Loucy (cell line): ENCODE measurements at regions not wholly inside any gene's neighbourhood (a gene's known extent, or its start where the extent isn't known, plus 50 kb on each side); places are given as distances from the start of the nearest gene placed in this dataset.

Experiments
- H2AFZ ChIP-seq: fragments of 200-600 bp; sonication (generic); 2 replicates; pipeline ENCODE4 v1.6.0; 2016; ENCODE audit warnings: antibody characterized with exemption, mild to moderate bottlenecking, low read length, moderate library complexity
- H3F3A ChIP-seq: fragments of 200-600 bp; 2 replicates; pipeline ENCODE4 v1.6.0; 2016; ENCODE audit warnings: antibody characterized with exemption, low read depth, mild to moderate bottlenecking
- H3K27me3 ChIP-seq: fragments of 200-600 bp; sonication (generic); 2 replicates; pipeline ENCODE4 v1.6.1; 2014; ENCODE audit warnings: low read length, mild to moderate bottlenecking; ENCODE audit not compliant: insufficient read depth, poor library complexity, severe bottlenecking
- H3K36me3 ChIP-seq: fragments of 200-600 bp; sonication (generic); 2 replicates; pipeline ENCODE4 v1.6.1; 2016; ENCODE audit warnings: low read length; ENCODE audit not compliant: insufficient read depth
- H3K4me1 ChIP-seq: fragments of 200-600 bp; sonication (generic); 2 replicates; pipeline ENCODE4 v1.5.1; 2014; ENCODE audit warnings: low read length, mild to moderate bottlenecking; ENCODE audit not compliant: insufficient read depth, poor library complexity, severe bottlenecking
- H3K4me2 ChIP-seq: fragments of 200-600 bp; sonication (generic); 2 replicates; pipeline ENCODE4 v1.6.0; 2014; ENCODE audit warnings: antibody characterized with exemption, low read length, low read depth, mild to moderate bottlenecking; ENCODE audit not compliant: poor library complexity, severe bottlenecking
- H3K4me3 ChIP-seq: fragments of 200-600 bp; sonication (generic); 2 replicates; pipeline ENCODE4 v1.5.1; 2014; ENCODE audit warnings: low read length, mild to moderate bottlenecking, mixed read lengths; ENCODE audit not compliant: poor library complexity, severe bottlenecking
- H3K79me2 ChIP-seq: fragments of 200-600 bp; sonication (generic); 2 replicates; pipeline ENCODE4 v1.6.1; 2014; ENCODE audit warnings: low read length; ENCODE audit not compliant: insufficient read depth
- H3K9ac ChIP-seq: fragments of 200-600 bp; sonication (generic); 2 replicates; pipeline ENCODE4 v1.6.0; 2014; ENCODE audit warnings: mild to moderate bottlenecking, low read depth, low read length, moderate library complexity; ENCODE audit not compliant: poor library complexity, severe bottlenecking
- H3K9me2 ChIP-seq: fragments of 200-600 bp; sonication (generic); replicated peaks from 2 replicates; pipeline ENCODE4 v1.6.1; 2016; ENCODE audit warnings: low read depth, low read length, mixed read lengths
- H3K9me3 ChIP-seq: fragments of 200-600 bp; sonication (generic); 2 replicates; pipeline ENCODE4 v1.6.1; 2014; ENCODE audit warnings: mild to moderate bottlenecking, antibody characterized with exemption, low read length, low read depth; ENCODE audit not compliant: insufficient read depth
- H4K20me1 ChIP-seq: fragments of 200-600 bp; sonication (generic); 2 replicates; pipeline ENCODE4 v1.6.0; 2014; ENCODE audit warnings: antibody characterized with exemption, low read length, mild to moderate bottlenecking; ENCODE audit not compliant: insufficient read depth, poor library complexity, severe bottlenecking
- EZH2phosphoT487 ChIP-seq: fragments of 200-600 bp; IDR thresholded peaks from 2 replicates; pipeline ENCODE4 v1.6.1; 2018; ENCODE audit warnings: antibody characterized with exemption, mild to moderate bottlenecking, moderate library complexity, borderline replicate concordance
- TF ChIP-seq, protein P1 (sequence below): fragments of 200-600 bp; sonication (generic); conservative IDR thresholded peaks from 2 replicates; pipeline ENCODE4 v1.5.1; 2014; ENCODE audit warnings: mild to moderate bottlenecking, antibody characterized with exemption, low read length

DNA sequence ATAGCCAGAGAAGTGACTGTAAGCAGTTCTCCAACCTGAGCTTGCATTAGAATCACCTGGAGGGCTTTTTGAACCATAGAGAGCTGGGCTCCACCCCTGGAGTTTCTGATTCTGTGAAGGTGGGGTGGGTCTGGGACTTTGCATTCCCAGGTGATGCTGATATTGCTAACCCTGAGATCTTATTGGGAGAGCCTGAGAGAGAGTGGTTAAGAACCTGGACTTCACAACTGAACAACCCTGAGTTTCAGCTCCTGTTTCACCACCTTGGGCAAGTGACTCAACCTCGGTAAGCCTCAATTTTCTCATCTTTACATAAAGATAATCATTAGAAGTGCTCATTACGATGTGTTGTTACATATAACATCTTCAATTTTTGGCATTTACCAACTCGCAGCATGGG, 498.6 kb downstream of the EBF1 start:
- Histone ChIP-seq H3K4me1 (peaks cover 3% of the 10 kb centered on the region), H3K27me3 (no peaks in the 10 kb centered on the region), H3K4me2 (no peak overlapping the region), H3K79me2 (no peaks in the 10 kb centered on the region), H3K4me3 (no peak overlapping the region), H4K20me1 (no peaks in the 10 kb centered on the region), H3K9me2 (no peaks in the 10 kb centered on the region), H3K9me3 (no peaks in the 10 kb centered on the region), H3K36me3 (no peaks in the 10 kb centered on the region), H3F3A (no peaks in the 10 kb centered on the region), H2AFZ (no peak overlapping the region), H3K9ac (no peak overlapping the region)
- TF ChIP-seq, protein P1, sequence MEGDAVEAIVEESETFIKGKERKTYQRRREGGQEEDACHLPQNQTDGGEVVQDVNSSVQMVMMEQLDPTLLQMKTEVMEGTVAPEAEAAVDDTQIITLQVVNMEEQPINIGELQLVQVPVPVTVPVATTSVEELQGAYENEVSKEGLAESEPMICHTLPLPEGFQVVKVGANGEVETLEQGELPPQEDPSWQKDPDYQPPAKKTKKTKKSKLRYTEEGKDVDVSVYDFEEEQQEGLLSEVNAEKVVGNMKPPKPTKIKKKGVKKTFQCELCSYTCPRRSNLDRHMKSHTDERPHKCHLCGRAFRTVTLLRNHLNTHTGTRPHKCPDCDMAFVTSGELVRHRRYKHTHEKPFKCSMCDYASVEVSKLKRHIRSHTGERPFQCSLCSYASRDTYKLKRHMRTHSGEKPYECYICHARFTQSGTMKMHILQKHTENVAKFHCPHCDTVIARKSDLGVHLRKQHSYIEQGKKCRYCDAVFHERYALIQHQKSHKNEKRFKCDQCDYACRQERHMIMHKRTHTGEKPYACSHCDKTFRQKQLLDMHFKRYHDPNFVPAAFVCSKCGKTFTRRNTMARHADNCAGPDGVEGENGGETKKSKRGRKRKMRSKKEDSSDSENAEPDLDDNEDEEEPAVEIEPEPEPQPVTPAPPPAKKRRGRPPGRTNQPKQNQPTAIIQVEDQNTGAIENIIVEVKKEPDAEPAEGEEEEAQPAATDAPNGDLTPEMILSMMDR = no peak
- TF ChIP-seq EZH2phosphoT487 = no peak

GRCh38 chr5:158600679-158601078, 499.0 kb downstream of the EBF1 start:
- H3K4me3 ChIP-seq = no peak overlapping the region
- H3K79me2 ChIP-seq = no peaks in the 10 kb centered on the region
- H3K4me1 ChIP-seq = peaks cover 3% of the 10 kb centered on the region
- H3K9ac ChIP-seq = no peak overlapping the region
- no peak for TF ChIP-seq EZH2phosphoT487
- TF ChIP-seq, protein P1 = no peak
- H4K20me1 ChIP-seq = no peaks in the 10 kb centered on the region
- no peak overlapping the region for H2AFZ ChIP-seq
- no peaks in the 10 kb centered on the region for H3F3A ChIP-seq
- no peaks in the 10 kb centered on the region for H3K9me2 ChIP-seq
- no peak overlapping the region for H3K4me2 ChIP-seq
- H3K27me3 ChIP-seq = no peaks in the 10 kb centered on the region
- H3K36me3 ChIP-seq = no peaks in the 10 kb centered on the region
- H3K9me3 ChIP-seq = no peaks in the 10 kb centered on the region

DNA sequence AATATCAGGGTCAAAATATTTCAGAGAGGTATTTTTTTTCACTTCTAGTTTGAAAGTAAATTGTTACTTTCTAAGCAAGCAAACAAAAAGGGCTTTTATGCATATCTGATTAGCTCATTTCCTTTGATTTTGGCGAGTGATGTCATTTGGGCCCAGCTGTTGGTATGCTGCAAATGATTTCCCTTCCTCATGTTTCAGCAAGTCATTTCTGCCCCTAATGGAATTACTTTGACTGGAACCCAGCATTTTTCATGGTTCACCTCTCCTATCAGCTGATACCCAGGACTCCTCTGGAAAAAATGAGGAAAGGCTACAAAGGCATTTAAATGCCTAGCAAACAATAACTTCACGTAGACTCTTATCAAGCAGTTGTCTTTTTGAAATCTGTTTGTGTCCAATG, 500.6 kb downstream of the EBF1 start:
- no peaks in the 10 kb centered on the region for H3F3A ChIP-seq
- TF ChIP-seq, protein P1 = no peak
- TF ChIP-seq EZH2phosphoT487 = no peak
- H3K9me2 ChIP-seq = no peaks in the 10 kb centered on the region
- no peak overlapping the region for H2AFZ ChIP-seq
- H4K20me1 ChIP-seq = no peaks in the 10 kb centered on the region
- no peak overlapping the region for H3K4me2 ChIP-seq
- H3K4me1 ChIP-seq = peaks cover 3% of the 10 kb centered on the region
- no peaks in the 10 kb centered on the region for H3K36me3 ChIP-seq
- H3K79me2 ChIP-seq = no peaks in the 10 kb centered on the region
- H3K9ac ChIP-seq = no peak overlapping the region
- no peaks in the 10 kb centered on the region for H3K9me3 ChIP-seq
- no peak overlapping the region for H3K4me3 ChIP-seq
- no peaks in the 10 kb centered on the region for H3K27me3 ChIP-seq
